B cell (primary cell): ENCODE measurements at regions not wholly inside any gene's neighbourhood (a gene's known extent, or its start where the extent isn't known, plus 50 kb on each side); places are given as distances from the start of the nearest gene placed in this dataset.

Experiments
- CTCF ChIP-seq: fragments of 200-600 bp; IDR thresholded peaks from one replicate; pipeline ENCODE4 v1.8.0; 2022; ENCODE audit warnings: antibody characterized with exemption, mild to moderate bottlenecking
- EZH2 ChIP-seq: IDR thresholded peaks from 2 replicates; pipeline ENCODE4 v1.6.1; 2012; ENCODE audit warnings: borderline replicate concordance, low read depth, mild to moderate bottlenecking, moderate library complexity, low read length; ENCODE audit not compliant: insufficient read depth, poor library complexity, severe bottlenecking

GRCh38 chr5:145345511-145346287, 489.4 kb downstream of the PRELID2 start:
- no peak for TF ChIP-seq CTCF
- no peak for TF ChIP-seq EZH2
